Transverse colon (tissue), 1 donor: ENCODE measurements at regions not wholly inside any gene's neighbourhood (a gene's known extent, or its start where the extent isn't known, plus 50 kb on each side); places are given as distances from the start of the nearest gene placed in this dataset.

Experiments
- EP300 ChIP-seq: sonication (generic); formaldehyde crosslinking; IDR thresholded peaks from one replicate; pipeline ENCODE4 v1.6.1; 2017; ENCODE audit warnings: antibody characterized with exemption, low read depth
- POLR2A ChIP-seq: fragments of 450-650 bp; IDR thresholded peaks from one replicate; pipeline ENCODE4 v1.6.1; 2016; ENCODE audit warnings: antibody characterized with exemption, mild to moderate bottlenecking, moderate library complexity

GRCh38 chr20:11140359-11140758 lies 466.6 kb upstream of the JAG1 start:
- no peak for TF ChIP-seq EP300
- TF ChIP-seq POLR2A, result no peak
